H1 (cell line): ENCODE measurements at regions not wholly inside any gene's neighbourhood (a gene's known extent, or its start where the extent isn't known, plus 50 kb on each side); places are given as distances from the start of the nearest gene placed in this dataset.

ENCODE experiments used
- ATF3 ChIP-seq: IDR thresholded peaks from 2 replicates; pipeline ENCODE4 v1.6.1; 2011; ENCODE audit warnings: low read depth, mild to moderate bottlenecking, low read length; ENCODE audit not compliant: insufficient read depth
- CREB1 ChIP-seq: IDR thresholded peaks from 2 replicates; pipeline ENCODE4 v1.6.1; 2012; ENCODE audit warnings: inconsistent platforms
- EP300 ChIP-seq, 2 experiments: IDR thresholded peaks; 1 replicate in 1 of 2; 2 replicates in 1 of 2; pipeline ENCODE4 v1.6.1; 2011 to 2012; ENCODE audit warnings: low read depth in 2 of 2, low read length in 2 of 2, mild to moderate bottlenecking in 2 of 2, borderline replicate concordance in 1 of 2, inconsistent platforms in 1 of 2, moderate library complexity in 1 of 2
- FOSL1 ChIP-seq: IDR thresholded peaks from 2 replicates; pipeline ENCODE4 v1.6.1; 2011; ENCODE audit warnings: mild to moderate bottlenecking, low read depth, low read length, moderate library complexity; ENCODE audit not compliant: insufficient read depth
- GTF2F1 ChIP-seq: IDR thresholded peaks from 2 replicates; pipeline ENCODE4 v1.6.1; 2012; ENCODE audit warnings: low read depth, low read length, improper control_type of control experiment, borderline replicate concordance
- JUND ChIP-seq: IDR thresholded peaks from 2 replicates; pipeline ENCODE4 v1.6.1; 2011; ENCODE audit warnings: mild to moderate bottlenecking, improper control_type of control experiment, low read length
- KDM1A ChIP-seq: fragments of 200-600, 300-600 bp; sonication (generic); IDR thresholded peaks from 2 replicates; pipeline ENCODE4 v1.7.1; 2016; ENCODE audit warnings: mild to moderate bottlenecking, low read length, borderline replicate concordance
- MAX ChIP-seq: IDR thresholded peaks from 2 replicates; pipeline ENCODE4 v1.6.1; 2012; ENCODE audit warnings: inconsistent platforms
- POLR2A ChIP-seq, 2 experiments: IDR thresholded peaks; 1 replicate in 1 of 2; 2 replicates in 1 of 2; pipeline ENCODE4 v1.6.1; 2011; ENCODE audit warnings: low read depth in 2 of 2, low read length in 2 of 2, mild to moderate bottlenecking in 2 of 2; ENCODE audit errors: control extremely low read depth in 1 of 2
- POLR2AphosphoS5 ChIP-seq: IDR thresholded peaks from 2 replicates; pipeline ENCODE4 v1.6.1; 2011; ENCODE audit warnings: low read depth, low read length
- SIN3A ChIP-seq, 2 experiments: IDR thresholded peaks in 1 of 2; conservative IDR thresholded peaks in 1 of 2; 2 replicates each; pipeline ENCODE4 v1.6.1; 2011 to 2012; ENCODE audit warnings: low read length in 2 of 2, improper control_type of control experiment in 1 of 2, low read depth in 1 of 2, mild to moderate bottlenecking in 1 of 2
- TF ChIP-seq, protein P1 (sequence below), 3 experiments: IDR thresholded peaks; 1 replicate in 2 of 3; 2 replicates in 1 of 3; pipeline versions ENCODE4 v1.5.1 to v1.6.1; 2011; ENCODE audit warnings: low read length in 3 of 3, mild to moderate bottlenecking in 3 of 3, inconsistent platforms in 2 of 3, low read depth in 1 of 3, moderate library complexity in 1 of 3; ENCODE audit not compliant: insufficient read depth in 1 of 3; ENCODE audit errors: control extremely low read depth in 1 of 3

DNA sequence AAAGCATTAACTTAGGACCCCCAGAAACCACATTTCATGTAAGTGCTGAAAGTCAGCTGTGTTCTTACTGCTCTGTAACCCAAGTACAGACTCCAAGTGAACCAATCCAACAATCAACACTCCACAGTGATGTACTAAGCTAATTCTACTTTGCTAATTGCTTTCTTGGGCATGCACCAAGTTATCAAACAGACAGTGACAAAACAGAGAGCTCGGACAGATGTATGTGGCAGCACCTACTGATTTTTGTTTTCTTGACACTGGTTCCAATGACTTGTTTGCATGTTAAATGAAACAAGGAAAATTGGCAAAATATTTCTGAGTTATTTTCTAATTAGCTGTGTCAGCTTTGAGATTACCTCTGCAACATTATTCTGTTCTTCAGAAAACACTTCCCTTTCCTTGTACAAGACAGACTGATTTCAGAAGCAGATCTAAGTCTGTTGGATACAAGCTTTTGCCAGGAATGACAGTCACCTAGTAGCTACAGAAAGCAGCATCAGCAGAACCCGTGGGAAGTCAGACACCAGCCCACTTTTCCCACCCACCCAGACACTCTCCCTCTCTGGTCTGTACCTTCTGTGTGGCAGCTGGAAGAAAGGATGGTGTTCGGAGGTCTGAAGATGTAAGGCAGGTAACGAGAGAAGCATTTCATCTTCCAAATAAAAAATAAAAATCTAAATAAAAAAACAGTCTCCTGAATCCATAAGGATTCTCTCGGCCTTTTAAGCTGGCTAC lies 176.7 kb upstream of the PPP2R2B start:
- TF ChIP-seq, protein P1, sequence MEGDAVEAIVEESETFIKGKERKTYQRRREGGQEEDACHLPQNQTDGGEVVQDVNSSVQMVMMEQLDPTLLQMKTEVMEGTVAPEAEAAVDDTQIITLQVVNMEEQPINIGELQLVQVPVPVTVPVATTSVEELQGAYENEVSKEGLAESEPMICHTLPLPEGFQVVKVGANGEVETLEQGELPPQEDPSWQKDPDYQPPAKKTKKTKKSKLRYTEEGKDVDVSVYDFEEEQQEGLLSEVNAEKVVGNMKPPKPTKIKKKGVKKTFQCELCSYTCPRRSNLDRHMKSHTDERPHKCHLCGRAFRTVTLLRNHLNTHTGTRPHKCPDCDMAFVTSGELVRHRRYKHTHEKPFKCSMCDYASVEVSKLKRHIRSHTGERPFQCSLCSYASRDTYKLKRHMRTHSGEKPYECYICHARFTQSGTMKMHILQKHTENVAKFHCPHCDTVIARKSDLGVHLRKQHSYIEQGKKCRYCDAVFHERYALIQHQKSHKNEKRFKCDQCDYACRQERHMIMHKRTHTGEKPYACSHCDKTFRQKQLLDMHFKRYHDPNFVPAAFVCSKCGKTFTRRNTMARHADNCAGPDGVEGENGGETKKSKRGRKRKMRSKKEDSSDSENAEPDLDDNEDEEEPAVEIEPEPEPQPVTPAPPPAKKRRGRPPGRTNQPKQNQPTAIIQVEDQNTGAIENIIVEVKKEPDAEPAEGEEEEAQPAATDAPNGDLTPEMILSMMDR (IDR thresholded peaks at IDR 0.05; ENCODE audit: control extremely low read depth in 1 of 3, insufficient read depth in 1 of 3, low read depth in 1 of 3, low read length in 3 of 3): no peak
- TF ChIP-seq MAX (no peak), EP300 (IDR thresholded peaks at IDR 0.05; ENCODE audit: borderline replicate concordance in 1 of 2, low read depth in 2 of 2, low read length in 2 of 2) (no peak), POLR2AphosphoS5 (no peak), CREB1 (no peak), JUND (no peak), SIN3A (conservative IDR thresholded peaks at IDR 0.05 in 1 of 2, IDR thresholded peaks at IDR 0.05 in 1 of 2; ENCODE audit: low read depth in 1 of 2, low read length in 2 of 2) (no peak), KDM1A (no peak), GTF2F1 (no peak), ATF3 (no peak), FOSL1 (no peak), POLR2A (IDR thresholded peaks at IDR 0.05; ENCODE audit: control extremely low read depth in 1 of 2, low read depth in 2 of 2, low read length in 2 of 2) (no peak)
